ENCODE measurements at regions not wholly inside any gene's neighbourhood (a gene's known extent, or its start where the extent isn't known, plus 50 kb on each side); places are given as distances from the start of the nearest gene placed in this dataset.

DNA sequence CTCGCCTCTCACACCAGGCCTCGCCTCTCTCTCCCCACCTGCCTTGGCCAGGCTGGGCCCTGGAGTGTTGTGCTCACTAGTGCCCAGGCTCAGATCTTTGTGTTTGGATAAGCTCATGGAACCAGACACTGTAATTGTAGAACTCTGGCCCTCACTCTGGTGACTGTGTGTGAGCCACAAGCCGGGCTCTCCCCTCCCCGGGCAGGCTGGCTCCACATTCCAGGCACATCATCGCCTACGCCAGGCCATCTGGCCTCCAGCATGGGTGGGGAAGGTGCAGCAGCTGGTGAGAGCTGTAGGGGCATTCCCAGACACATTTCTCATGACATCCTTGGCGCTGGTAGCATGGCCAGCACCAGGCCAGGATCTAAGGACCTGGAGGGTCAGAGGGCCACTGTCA lies 202.3 kb downstream of the RAB11FIP4 start:
- FAIRE-seq (no peak), DNase-seq (ENCODE audit: low spot score) (no peak)

DNA sequence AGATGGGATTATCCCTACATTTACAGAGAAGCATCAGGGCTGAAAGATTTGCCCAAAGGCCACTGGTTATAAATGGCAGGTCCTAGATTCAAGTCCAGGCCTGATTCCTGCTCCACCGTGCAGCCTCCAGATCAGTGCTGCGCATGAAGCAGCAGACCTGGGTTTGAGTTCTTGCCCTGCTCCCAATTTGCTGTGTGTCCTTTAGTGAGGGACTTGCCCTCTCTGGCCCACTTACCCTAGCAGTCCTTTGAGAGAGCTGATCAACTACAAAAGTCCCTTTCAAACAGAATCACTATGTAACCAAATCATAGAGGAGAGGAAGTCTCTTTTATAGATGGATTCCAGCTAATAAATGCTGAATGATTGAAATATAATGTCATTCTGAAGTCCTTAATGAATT lies 200.4 kb downstream of the RAB11FIP4 start:
- FAIRE-seq, result no peak
- no peak for DNase-seq (ENCODE audit: low spot score)

GRCh38 chr17:31588512-31588911 lies 197.0 kb downstream of the RAB11FIP4 start:
- no peak for FAIRE-seq

GRCh38 chr17:31588034-31588433 lies 196.6 kb downstream of the RAB11FIP4 start:
- DNase-seq (ENCODE audit: low spot score) (no peak), FAIRE-seq (no peak)

More at GRCh38 chr17:31588512-31588911, 197.0 kb downstream of the RAB11FIP4 start:
- DNase-seq (ENCODE audit: low spot score), result no peak
